Activated T-helper 2 cell treated with anti-CD3 and anti-CD28 coated beads, Interferon-gamma antibody, Interleukin-2, Interleukin-4, amounts not matched to agents 10 μg/mL and 5 μg/mL and 100 μg/mL, durations not matched to agents 14 hours and 24 hours and 36 hours (primary cell): ENCODE measurements at regions not wholly inside any gene's neighbourhood (a gene's known extent, or its start where the extent isn't known, plus 50 kb on each side); places are given as distances from the start of the nearest gene placed in this dataset.

Experiments
- DNase-seq: peaks from one replicate; pipeline ENCODE4 v3.0.0; 2021; ENCODE audit warnings: low spot score
- H3K27ac Mint-ChIP-seq: one replicate; pipeline ENCODE4 v1.8.0; 2021; ENCODE audit warnings: mixed read lengths
- H3K27me3 Mint-ChIP-seq: one replicate; pipeline ENCODE4 v1.8.0; 2021; ENCODE audit warnings: low read depth, mixed read lengths
- H3K36me3 Mint-ChIP-seq: one replicate; pipeline ENCODE4 v1.8.0; 2021; ENCODE audit warnings: low read depth, mixed read lengths
- H3K4me1 Mint-ChIP-seq: one replicate; pipeline ENCODE4 v1.8.0; 2021; ENCODE audit warnings: low read depth, mixed read lengths
- H3K4me3 Mint-ChIP-seq: one replicate; pipeline ENCODE4 v1.8.0; 2021; ENCODE audit warnings: low read depth, mild to moderate bottlenecking, moderate library complexity, mixed read lengths
- H3K9me3 Mint-ChIP-seq: one replicate; pipeline ENCODE4 v1.8.0; 2021; ENCODE audit warnings: mixed read lengths
- intact Hi-C: fragments of 100-400 bp; cut with micrococcal nuclease; formaldehyde crosslinking; loops from one replicate; pipeline ENCODE4 v1.15.1; 2023

DNA sequence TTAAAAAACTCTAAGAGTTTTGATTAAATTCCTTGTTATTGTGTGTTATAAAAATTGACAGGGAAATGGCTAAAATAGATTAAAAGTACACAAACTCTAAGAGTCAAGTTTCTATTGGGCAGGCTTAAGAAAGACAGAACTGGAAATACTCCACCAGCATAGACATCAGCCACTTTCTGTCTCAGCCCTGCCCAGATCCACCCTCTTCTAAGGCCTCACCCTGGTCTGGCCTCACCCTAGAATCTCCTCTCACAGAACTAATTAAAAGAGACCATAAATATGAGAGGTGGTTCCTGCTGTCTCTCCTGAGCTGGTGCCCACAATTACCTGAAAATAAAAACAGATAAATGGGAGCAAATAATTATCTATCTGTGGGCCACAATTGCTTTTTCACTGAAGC lies 1951.0 kb downstream of the TP53TG3F start:
- Mint-ChIP-seq H3K4me3 (no peak overlapping the region), H3K36me3 (no peaks in the 10 kb centered on the region)

DNA sequence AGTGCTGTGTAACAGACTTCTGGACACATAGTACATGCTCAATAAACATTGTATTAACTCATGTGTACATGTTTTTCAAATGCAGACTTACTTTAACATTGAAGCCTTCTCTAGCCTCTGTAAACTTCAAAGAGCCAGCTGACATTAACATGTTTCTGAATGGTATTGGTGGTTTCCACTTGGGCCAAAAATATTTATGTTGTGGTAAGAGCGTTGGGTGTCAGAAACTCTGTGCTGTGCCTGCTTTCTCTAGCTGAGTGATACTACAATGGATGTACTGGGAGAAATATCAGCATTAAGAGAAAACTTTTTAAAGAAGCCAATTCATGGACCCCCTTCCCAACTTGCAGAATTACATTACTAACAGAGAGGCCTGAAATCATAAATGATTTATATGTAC lies 1951.7 kb downstream of the TP53TG3F start:
- H3K27ac Mint-ChIP-seq, result no peak overlapping the region
- H3K4me3 Mint-ChIP-seq, result no peak overlapping the region
- no peaks in the 10 kb centered on the region for H3K4me1 Mint-ChIP-seq
- DNase-seq, result no peak
- no peaks in the 10 kb centered on the region for H3K27me3 Mint-ChIP-seq
- intact Hi-C loops, result no loop called here
- peaks cover 70% of the 10 kb centered on the region for H3K9me3 Mint-ChIP-seq
- H3K36me3 Mint-ChIP-seq, result no peaks in the 10 kb centered on the region

More for the DNA sequence above, 1951.0 kb downstream of the TP53TG3F start:
- Mint-ChIP-seq H3K27me3 (no peaks in the 10 kb centered on the region), H3K4me1 (no peaks in the 10 kb centered on the region), H3K27ac (no peak overlapping the region), H3K9me3 (peaks cover 69% of the 10 kb centered on the region)
- no peak for DNase-seq
- intact Hi-C loops, result no loop called here

DNA sequence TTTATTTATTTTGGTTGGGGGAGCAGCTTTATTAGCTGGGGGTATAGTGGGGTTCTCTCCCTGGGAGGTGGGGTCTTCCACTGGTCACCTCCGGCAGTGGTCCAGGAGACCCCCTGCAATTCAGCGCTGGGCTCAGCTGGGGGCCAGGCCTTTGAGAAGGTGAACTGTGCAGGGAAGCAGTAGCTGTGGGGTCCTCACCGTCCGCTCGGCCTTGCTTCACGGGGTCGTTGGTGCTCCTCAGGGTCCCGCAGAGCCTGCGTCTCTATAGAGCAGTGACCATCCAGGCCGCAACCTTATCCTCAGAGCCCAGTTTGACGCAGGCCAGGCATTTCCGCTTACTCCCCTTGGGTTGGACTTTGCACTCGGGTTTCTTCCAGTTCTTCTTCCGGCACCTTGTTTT lies 1954.7 kb downstream of the TP53TG3F start:
- H3K27me3 Mint-ChIP-seq, result no peaks in the 10 kb centered on the region
- intact Hi-C loops, result no loop called here
- no peaks in the 10 kb centered on the region for H3K4me1 Mint-ChIP-seq
- no peak overlapping the region for H3K4me3 Mint-ChIP-seq
- H3K9me3 Mint-ChIP-seq, result peaks cover 65% of the 10 kb centered on the region
- no peak for DNase-seq
- no peaks in the 10 kb centered on the region for H3K36me3 Mint-ChIP-seq
- H3K27ac Mint-ChIP-seq, result no peak overlapping the region

DNA sequence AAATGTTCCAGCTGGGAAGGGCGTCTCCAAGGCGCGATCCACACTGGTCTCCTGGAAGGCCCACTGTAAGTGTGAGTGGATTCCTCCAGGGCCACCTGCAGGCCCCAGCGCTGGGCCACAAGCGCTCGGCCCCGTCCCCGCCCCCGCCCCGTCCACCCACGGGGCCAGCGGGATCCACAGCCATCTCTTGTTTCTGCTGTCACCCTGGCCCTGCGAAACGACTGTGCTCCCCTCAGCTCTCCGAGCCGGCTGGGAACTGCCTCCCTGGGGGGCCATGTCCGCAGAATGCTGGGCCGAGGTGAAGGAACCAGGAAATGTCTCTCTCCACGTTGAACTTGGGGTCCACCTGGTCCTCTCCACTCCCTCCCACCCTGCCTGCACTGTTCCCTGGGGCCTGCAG lies 1955.2 kb downstream of the TP53TG3F start:
- DNase-seq, result no peak
- intact Hi-C loops, result no loop called here

DNA sequence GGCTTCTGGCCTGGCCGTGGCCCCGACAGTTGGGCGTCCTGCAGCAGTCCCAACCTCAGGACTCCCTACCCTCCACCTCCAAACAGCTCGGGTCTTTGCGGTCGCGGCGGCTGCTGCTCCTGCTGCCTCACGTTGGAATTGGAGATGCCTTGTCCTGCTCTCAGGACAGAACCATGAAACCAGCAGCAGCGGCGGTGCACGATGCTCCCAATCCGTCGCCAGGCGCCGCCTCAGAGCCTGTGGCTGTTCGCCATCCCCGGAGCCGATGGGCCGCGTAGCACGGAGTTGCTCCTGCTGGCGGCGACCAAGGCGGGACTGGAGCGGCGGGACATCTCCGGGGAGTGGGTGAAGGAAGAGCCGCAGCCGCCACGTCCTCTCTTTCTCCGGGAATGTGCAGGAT lies 1965.9 kb downstream of the TP53TG3F start:
- Mint-ChIP-seq H3K4me1 (no peaks in the 10 kb centered on the region), H3K4me3 (no peak overlapping the region), H3K27me3 (no peaks in the 10 kb centered on the region), H3K9me3 (peaks cover 44% of the 10 kb centered on the region), H3K27ac (no peak overlapping the region), H3K36me3 (no peaks in the 10 kb centered on the region)
- intact Hi-C loops, result no loop called here
- no peak for DNase-seq

More for the DNA sequence above, 1955.2 kb downstream of the TP53TG3F start:
- H3K27me3 Mint-ChIP-seq, result no peaks in the 10 kb centered on the region
- H3K4me3 Mint-ChIP-seq, result no peak overlapping the region
- peaks cover 67% of the 10 kb centered on the region for H3K9me3 Mint-ChIP-seq
- no peak overlapping the region for H3K27ac Mint-ChIP-seq
- no peaks in the 10 kb centered on the region for H3K36me3 Mint-ChIP-seq
- H3K4me1 Mint-ChIP-seq, result no peaks in the 10 kb centered on the region

DNA sequence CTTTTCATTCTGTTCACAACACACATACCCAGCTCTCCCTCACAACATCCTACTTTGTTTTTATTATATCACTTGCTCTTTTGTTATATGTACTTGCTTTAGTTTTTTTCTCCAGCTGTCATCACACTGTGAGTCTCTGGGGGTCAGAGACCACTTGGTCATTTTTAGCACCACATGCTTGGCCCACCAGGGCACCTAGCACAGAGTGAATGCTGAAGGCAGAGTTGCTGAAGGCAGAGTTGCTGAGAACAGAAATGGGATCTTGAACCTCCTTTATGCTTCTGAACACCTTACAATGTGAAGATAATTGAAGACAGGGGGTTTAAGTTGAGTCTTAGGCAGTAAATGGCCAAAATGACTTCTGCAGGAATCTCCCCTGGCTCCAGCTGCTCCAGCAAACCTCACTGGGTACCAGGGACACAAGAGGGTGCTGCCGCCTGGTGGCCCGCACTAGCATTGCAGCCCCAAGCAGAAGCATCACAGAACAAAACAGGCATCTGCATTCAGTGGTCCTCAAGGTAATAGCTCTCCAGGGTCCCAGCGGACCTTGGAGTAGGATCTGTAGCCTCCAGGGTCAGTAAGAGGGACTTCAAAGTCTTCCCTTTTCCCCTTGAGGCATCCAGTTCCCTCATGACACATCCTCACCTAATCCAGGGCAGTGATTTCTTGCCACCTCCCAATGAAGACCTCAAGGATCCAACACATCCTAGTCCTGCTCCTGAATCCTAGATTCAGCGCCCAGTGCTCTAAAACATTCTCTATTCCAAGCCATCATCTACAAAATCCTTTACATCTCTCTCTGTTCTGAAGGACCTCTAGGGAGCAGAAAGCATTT lies 1972.6 kb downstream of the TP53TG3F start:
- no peaks in the 10 kb centered on the region for H3K27me3 Mint-ChIP-seq
- no peak overlapping the region for H3K27ac Mint-ChIP-seq
- intact Hi-C loops, result no loop called here
- no peaks in the 10 kb centered on the region for H3K36me3 Mint-ChIP-seq
- peaks cover 49% of the 10 kb centered on the region for H3K9me3 Mint-ChIP-seq
- H3K4me1 Mint-ChIP-seq, result no peaks in the 10 kb centered on the region
- no peak for DNase-seq
- no peak overlapping the region for H3K4me3 Mint-ChIP-seq

DNA sequence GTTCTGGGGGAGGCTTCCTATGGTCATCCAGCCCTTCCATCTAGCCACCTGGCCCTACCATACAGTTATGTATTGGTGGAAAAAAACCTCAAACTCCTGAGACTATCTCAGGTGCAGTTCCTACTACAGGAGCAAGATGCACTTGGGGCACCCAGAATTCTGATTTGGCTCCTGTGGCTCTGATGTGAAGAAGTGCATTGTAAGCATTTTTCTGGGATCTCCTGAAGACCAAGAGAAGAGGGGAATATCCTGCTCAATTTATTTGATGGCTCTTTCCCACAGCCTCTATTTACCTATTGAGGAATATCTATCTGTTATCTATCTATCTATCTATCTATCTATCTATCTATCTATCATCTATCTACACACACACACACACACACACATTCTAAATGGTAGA lies 1981.5 kb downstream of the TP53TG3F start:
- Mint-ChIP-seq H3K4me3 (no peak overlapping the region), H3K4me1 (no peaks in the 10 kb centered on the region), H3K27me3 (no peaks in the 10 kb centered on the region), H3K27ac (no peak overlapping the region), H3K9me3 (peaks cover 68% of the 10 kb centered on the region), H3K36me3 (no peaks in the 10 kb centered on the region)
- no peak for DNase-seq
- intact Hi-C loops, result no loop called here

DNA sequence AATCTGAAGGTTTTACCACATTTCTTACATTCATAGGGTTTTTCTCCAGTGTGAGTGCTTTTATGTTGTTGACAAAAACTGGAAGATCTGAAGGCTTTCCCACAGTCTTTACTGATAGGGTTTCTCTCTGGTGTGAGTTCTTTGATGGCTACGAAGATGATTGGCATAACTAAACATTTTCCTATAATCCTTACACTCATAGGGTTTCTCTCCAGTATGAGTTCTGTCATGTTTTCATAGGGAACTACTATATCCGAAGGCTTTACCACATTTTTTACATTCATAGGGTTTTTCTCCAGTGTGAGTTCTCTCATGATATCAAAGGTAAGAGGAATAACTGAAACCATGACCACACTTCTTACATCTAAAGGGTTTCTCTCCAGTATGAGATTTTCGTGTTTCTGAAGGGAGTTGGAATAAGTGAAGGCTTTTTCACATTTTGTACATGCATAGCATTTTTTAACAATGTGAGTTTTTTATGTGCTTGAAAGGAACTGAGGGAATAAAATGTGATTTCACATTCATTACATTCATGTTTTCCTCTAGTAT lies 1987.7 kb downstream of the TP53TG3F start:
- H3K9me3 Mint-ChIP-seq, result peaks cover 69% of the 10 kb centered on the region

DNA sequence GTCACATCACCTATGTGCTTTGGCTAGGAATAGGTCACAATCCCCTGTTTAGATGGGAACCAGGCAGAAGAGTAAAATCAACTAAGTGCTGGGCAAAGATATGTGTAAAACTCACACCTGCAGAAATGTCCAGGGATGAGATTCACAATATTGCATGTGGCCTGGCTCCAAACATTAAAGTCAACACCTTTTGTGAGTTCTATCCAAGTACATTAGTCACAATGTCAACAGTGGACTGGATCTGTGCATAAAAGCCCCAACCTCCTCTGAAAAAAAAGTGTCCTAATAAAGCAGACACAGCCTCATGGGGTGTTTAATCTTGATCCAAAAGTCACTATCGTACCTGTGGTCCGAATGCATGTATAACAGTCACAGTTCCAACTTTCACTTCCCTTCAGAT lies 1990.3 kb downstream of the TP53TG3F start:
- Mint-ChIP-seq H3K27ac (no peak overlapping the region), H3K4me3 (no peak overlapping the region), H3K9me3 (peaks cover 70% of the 10 kb centered on the region), H3K36me3 (no peaks in the 10 kb centered on the region), H3K27me3 (no peaks in the 10 kb centered on the region), H3K4me1 (no peaks in the 10 kb centered on the region)
- no peak for DNase-seq
- intact Hi-C loops, result no loop called here

More for the DNA sequence above, 1987.7 kb downstream of the TP53TG3F start:
- Mint-ChIP-seq H3K27me3 (no peaks in the 10 kb centered on the region), H3K4me1 (no peaks in the 10 kb centered on the region), H3K4me3 (no peak overlapping the region), H3K27ac (no peak overlapping the region), H3K36me3 (no peaks in the 10 kb centered on the region)
- DNase-seq, result no peak
- intact Hi-C loops, result no loop called here

DNA sequence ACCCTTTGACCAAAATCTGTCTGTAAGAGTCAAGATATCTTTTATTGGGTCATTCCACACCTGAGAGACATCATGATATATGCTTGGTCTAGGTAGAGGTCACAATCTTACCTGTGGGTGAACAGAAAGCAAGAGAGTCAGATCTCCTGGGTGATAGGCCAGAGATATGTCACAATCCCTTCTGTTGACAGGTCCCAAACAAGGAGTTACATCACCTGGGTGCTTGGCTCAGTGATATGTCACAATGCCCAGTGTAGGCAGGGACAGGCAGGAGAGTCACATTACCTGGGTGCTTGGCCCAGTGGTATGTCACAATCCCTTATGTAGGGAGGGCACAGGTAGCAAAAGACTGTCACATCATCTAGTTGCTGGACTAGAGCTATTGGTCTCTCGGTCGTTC lies 1991.2 kb downstream of the TP53TG3F start:
- Mint-ChIP-seq H3K27me3 (no peaks in the 10 kb centered on the region), H3K27ac (no peak overlapping the region), H3K4me1 (no peaks in the 10 kb centered on the region), H3K9me3 (peaks cover 72% of the 10 kb centered on the region), H3K36me3 (no peaks in the 10 kb centered on the region), H3K4me3 (no peak overlapping the region)
- intact Hi-C loops, result no loop called here
- no peak for DNase-seq

DNA sequence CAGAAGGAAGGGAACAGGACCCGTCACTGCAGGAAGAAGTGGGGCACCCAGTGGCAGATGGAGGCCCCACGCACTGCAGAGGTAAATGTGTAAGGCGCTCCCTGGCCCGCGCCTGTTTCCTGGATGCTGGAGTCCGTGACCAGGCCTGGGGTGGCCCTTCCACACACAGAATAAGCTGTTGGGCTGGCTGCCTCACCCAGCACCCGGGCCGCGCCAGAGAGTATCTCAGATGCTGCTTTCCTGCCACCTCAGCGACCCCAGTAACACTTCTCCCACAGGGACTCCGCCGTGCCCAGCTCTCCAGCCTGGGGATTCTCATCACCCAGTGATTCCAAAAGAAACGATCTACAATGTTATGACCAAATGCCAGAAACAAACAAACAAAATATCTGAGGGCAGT lies 1993.1 kb downstream of the TP53TG3F start:
- Mint-ChIP-seq H3K36me3 (no peaks in the 10 kb centered on the region), H3K4me1 (no peaks in the 10 kb centered on the region), H3K9me3 (peaks cover 82% of the 10 kb centered on the region), H3K4me3 (no peak overlapping the region), H3K27ac (no peak overlapping the region), H3K27me3 (no peaks in the 10 kb centered on the region)
- no peak for DNase-seq
- intact Hi-C loops, result no loop called here

DNA sequence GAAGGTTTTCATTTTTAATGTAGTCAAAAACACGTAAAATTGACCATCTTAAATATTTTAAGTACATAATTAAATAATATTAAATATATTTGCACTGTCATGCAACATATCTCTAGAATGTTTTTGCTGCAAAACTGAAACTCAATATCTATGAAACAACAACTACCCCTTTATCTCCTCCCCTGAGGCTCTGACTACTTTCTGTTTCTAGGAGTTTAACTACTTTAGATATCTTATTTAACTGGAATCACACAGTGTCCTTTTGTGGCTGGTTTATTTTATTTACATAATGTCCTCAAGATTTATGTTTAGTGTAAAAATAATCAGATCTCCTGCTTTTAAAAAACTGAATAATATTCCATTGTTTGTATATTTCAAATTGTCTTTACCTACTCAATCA lies 2003.9 kb downstream of the TP53TG3F start:
- intact Hi-C loops, result no loop called here
- H3K4me1 Mint-ChIP-seq, result no peaks in the 10 kb centered on the region
- DNase-seq, result no peak
- peaks cover 56% of the 10 kb centered on the region for H3K9me3 Mint-ChIP-seq
- H3K27ac Mint-ChIP-seq, result no peak overlapping the region
- no peaks in the 10 kb centered on the region for H3K27me3 Mint-ChIP-seq
- peaks cover 3% of the 10 kb centered on the region for H3K36me3 Mint-ChIP-seq
- H3K4me3 Mint-ChIP-seq, result no peak overlapping the region

DNA sequence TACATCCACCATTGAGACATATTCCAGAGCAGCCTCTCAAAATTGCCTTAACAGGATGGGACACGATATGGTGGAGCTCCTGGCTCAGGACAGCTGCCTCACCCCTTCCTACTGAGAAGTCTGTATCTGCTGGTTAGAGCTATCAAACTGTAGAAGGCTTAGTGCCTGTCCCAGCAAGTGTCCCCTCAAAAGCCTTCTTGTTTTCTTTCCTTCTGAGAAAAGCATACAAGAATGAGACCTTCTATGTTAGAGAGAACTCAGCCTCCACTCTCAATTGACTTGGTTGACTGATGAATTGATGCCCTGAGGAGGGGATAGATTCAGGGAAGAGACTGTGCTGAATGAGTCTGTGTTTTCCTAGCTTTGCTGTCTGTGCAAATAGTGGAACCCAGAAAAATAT lies 2020.9 kb downstream of the TP53TG3F start:
- Mint-ChIP-seq H3K27me3 (no peaks in the 10 kb centered on the region), H3K4me1 (no peaks in the 10 kb centered on the region), H3K9me3 (peaks cover 54% of the 10 kb centered on the region), H3K4me3 (no peak overlapping the region), H3K27ac (no peak overlapping the region), H3K36me3 (no peaks in the 10 kb centered on the region)
- intact Hi-C loops, result no loop called here
- no peak for DNase-seq
